ENCODE measurements at regions not wholly inside any gene's neighbourhood (a gene's known extent, or its start where the extent isn't known, plus 50 kb on each side); places are given as distances from the start of the nearest gene placed in this dataset.

DNA sequence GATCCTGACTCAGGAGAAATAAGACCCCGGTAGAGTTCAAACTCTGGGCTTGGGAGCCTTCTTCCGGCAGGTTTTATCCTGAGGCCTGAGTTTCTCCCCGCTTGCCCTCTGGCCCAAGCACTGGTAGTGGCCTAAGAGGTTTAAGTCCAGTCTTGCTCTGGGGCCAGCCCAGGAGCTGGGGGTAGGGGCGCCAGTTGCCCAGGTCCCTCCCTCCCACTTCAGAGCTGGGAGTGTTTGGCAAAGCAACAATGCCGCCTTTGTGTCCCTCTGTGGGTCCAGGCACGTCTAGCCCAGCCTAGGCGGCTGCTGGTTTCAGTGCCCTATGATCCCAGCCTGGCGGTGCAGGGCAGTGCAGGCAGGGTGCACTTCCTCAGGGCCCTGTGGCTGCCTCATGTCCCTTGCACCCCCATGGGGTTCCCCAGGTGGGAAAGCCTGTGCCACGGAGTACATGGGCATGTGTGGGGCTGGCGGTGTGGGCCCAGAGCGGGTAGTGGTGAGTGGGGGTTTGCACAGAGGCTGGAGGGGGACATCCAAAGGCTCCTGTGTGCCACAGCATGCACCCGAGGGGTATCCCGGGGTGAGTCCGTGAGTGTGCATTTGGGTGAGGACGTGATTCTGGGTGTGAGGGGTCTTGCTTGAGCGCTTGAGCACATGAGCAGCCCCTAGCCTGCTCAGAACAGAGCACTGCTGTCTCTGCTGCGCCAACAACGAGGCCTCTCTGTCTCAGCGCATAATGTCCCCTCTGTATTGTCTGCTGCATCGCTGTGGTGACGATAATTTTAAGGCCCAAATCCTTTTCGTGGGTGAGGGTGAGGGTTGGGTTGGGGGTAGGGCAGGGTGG lies 61.7 kb upstream of the PSD2 start:
- ATAC-seq = peak; percentile 50
- H3K27ac ChIP-seq = peak overlapping the region in 2 of 4 donors; percentile 41 to 51
- H3K36me3 ChIP-seq = no peaks in the 10 kb centered on the region
- no peak overlapping the region for H3K4me3 ChIP-seq
- no peaks in the 10 kb centered on the region for H3K27me3 ChIP-seq
- 67% methylated on average over 3 of the region's 22 CpGs; no CpG with 5 or more reads in 1 of the 2 donors for WGBS, 2 donors (ENCODE audit: low coverage in 1 of 2)
- no peaks in the 10 kb centered on the region for H3K9me3 ChIP-seq
- TF ChIP-seq POLR2A (IDR thresholded peaks at IDR 0.05) (no peak), POLR2AphosphoS5 (IDR thresholded peaks at IDR 0.05) (no peak), EP300 (IDR thresholded peaks at IDR 0.05) (no peak)
- TF ChIP-seq, protein P1, sequence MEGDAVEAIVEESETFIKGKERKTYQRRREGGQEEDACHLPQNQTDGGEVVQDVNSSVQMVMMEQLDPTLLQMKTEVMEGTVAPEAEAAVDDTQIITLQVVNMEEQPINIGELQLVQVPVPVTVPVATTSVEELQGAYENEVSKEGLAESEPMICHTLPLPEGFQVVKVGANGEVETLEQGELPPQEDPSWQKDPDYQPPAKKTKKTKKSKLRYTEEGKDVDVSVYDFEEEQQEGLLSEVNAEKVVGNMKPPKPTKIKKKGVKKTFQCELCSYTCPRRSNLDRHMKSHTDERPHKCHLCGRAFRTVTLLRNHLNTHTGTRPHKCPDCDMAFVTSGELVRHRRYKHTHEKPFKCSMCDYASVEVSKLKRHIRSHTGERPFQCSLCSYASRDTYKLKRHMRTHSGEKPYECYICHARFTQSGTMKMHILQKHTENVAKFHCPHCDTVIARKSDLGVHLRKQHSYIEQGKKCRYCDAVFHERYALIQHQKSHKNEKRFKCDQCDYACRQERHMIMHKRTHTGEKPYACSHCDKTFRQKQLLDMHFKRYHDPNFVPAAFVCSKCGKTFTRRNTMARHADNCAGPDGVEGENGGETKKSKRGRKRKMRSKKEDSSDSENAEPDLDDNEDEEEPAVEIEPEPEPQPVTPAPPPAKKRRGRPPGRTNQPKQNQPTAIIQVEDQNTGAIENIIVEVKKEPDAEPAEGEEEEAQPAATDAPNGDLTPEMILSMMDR (IDR thresholded peaks at IDR 0.05) = no peak
- H3K4me1 ChIP-seq = no peaks in the 10 kb centered on the region

DNA sequence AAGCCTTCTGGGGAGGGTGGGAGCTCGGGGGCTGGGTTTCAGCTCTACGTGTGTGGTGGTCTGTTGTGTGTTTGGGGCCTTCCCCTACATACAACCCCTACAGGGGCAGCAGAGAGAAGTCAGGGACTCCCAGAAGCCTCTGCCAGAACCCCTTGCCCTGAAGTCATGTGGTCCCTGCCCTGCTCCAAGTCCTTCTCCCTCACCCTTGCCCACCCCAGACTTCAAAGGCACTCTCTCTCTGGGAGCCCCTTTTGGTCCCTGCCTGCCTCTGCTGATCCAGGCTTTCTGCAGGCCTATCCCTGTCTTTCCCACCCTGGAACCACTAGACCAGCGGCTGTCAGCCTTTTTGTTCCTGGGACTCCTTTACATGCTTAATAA lies 61.1 kb upstream of the PSD2 start:
- H3K36me3 ChIP-seq = no peaks in the 10 kb centered on the region
- TF ChIP-seq EP300 (IDR thresholded peaks at IDR 0.05) (no peak), POLR2A (IDR thresholded peaks at IDR 0.05) (no peak), POLR2AphosphoS5 (IDR thresholded peaks at IDR 0.05) (no peak)
- TF ChIP-seq, protein P1 (IDR thresholded peaks at IDR 0.05) = no peak
- 89 to 91% methylated on average over 1 to 2 of the region's 3 CpGs for WGBS, 2 donors (ENCODE audit: low coverage in 1 of 2)
- H3K4me3 ChIP-seq = no peak overlapping the region
- no peak for ATAC-seq
- H3K27ac ChIP-seq = peak overlapping the region in 2 of 4 donors; percentile 41 to 51
- H3K27me3 ChIP-seq = no peaks in the 10 kb centered on the region
- H3K4me1 ChIP-seq = no peaks in the 10 kb centered on the region
- no peaks in the 10 kb centered on the region for H3K9me3 ChIP-seq

DNA sequence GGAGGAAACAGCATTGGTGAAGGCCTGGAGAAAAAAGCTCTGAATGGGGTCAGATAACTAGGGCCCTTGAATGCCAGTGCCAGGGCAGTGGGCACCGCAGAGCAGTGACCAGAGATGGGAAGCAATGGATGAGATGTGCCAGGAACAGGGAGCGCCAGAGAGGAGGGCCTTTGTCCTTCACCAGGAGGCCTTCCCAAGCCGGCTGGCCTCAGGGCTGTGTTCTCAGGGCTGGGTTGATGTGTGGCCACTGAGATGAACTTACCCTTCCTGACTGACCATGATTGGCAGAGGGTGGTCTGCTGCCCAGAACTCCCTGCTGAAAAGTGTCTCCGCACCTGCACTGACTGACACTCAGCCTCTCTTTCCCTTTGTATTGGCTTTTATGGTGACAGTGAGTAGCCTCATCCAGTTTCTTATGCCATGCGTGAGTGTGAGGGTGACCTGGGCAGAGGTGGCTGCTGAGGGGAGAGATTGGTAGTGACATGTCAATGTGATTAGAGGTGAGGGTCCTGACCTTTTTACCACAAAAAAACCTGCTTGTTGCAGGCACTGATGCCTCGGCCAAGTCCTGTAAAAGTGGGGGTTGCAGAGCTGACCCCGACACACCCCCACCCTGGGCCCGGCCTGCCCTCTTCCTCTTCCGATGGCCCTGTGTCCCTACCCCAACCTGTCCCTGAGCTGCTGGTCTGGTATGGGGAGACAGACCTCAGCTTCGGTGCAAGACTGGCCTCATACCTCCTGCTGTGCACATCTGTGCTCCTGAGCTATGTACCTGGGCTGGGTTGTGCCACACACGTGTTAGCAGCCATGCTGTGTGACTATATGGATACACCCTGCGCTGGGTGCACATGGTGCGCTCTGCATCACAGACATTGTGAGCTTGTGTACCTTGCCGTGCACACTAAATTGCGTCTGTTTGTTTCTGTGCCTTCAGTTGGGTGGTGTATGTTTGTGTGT lies 57.1 kb upstream of the PSD2 start:
- Histone ChIP-seq H3K27ac (no peak overlapping the region), H3K36me3 (no peaks in the 10 kb centered on the region), H3K27me3 (no peaks in the 10 kb centered on the region), H3K4me1 (no peaks in the 10 kb centered on the region), H3K9me3 (no peaks in the 10 kb centered on the region), H3K4me3 (no peak overlapping the region)
- no peak for ATAC-seq
- TF ChIP-seq EP300 (IDR thresholded peaks at IDR 0.05) (no peak), POLR2AphosphoS5 (IDR thresholded peaks at IDR 0.05) (no peak), POLR2A (IDR thresholded peaks at IDR 0.05) (no peak)
- TF ChIP-seq, protein P1 (IDR thresholded peaks at IDR 0.05) = no peak
- 81 to 88% methylated on average over 5 to 14 of the region's 15 CpGs for WGBS, 2 donors (ENCODE audit: low coverage in 1 of 2)

DNA sequence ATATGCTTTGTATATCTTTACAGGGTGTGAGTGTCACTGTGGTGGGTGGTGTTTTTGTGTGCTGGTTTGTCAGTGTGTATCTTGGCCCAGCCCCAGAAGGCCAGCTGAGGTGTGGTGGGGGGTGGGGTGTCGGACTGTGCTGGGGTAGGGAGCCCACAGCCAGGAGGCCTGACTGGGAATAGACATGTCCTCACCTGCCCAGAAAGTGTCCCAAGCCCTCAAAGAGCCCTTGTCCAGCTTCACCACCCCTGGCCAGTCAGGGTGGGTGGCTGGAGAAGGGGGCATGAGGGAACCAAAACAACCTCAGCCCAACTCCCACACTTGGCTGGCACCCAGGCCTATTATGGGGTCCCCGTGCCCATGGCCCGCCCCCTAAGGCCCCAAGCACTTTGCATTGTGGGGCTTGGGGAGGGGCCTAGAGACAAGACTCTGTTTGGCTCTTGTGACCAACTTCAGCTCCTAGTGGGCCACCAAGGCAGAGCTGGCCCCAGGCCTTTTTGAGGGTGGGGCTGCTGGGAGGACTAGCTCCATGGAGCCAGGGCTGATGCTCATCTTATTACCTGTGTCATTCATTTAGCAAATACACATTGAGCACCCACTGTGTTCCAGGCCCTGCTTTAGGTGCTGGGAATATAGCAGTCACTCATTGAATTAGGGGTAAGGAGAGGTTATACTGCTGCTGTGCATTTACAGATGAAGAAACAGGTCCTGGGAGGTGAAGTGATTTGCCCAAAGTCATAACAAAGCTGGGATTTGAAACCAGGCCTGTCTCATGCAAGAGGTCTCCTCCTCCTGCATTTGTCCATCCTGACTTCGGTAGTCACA lies 56.2 kb upstream of the PSD2 start:
- no peak for ATAC-seq
- no CpG with 5 or more reads among the region's 4 CpGs for WGBS, 2 donors (ENCODE audit: low coverage in 1 of 2)
- H3K9me3 ChIP-seq = no peaks in the 10 kb centered on the region
- H3K36me3 ChIP-seq = no peaks in the 10 kb centered on the region
- no peak overlapping the region for H3K27ac ChIP-seq
- no peak overlapping the region for H3K4me3 ChIP-seq
- no peaks in the 10 kb centered on the region for H3K27me3 ChIP-seq
- H3K4me1 ChIP-seq = no peaks in the 10 kb centered on the region
- no peak for TF ChIP-seq POLR2A (IDR thresholded peaks at IDR 0.05)
- TF ChIP-seq, protein P1 (IDR thresholded peaks at IDR 0.05) = no peak
- no peak for TF ChIP-seq EP300 (IDR thresholded peaks at IDR 0.05)
- TF ChIP-seq POLR2AphosphoS5 (IDR thresholded peaks at IDR 0.05) = no peak
